ENCODE measurements at regions not wholly inside any gene's neighbourhood (a gene's known extent, or its start where the extent isn't known, plus 50 kb on each side); places are given as distances from the start of the nearest gene placed in this dataset.

- Histone ChIP-seq H3K27me3 (ENCODE audit: control insufficient read depth in 2 of 2, insufficient read depth in 1 of 2, low read length in 1 of 2) (no peaks in the 10 kb centered on the region), H3K4me1 (ENCODE audit: control insufficient read depth in 2 of 2, insufficient read depth in 2 of 2, low read length in 2 of 2) (peaks cover 0 to 5% of the 10 kb centered on the region in 2 donors), H3K27ac (ENCODE audit: low read depth in 1 of 2, low read length in 1 of 2) (no peak overlapping the region), H3K4me3 (ENCODE audit: low read length in 2 of 2) (no peak overlapping the region), H3K36me3 (ENCODE audit: control insufficient read depth in 2 of 2, insufficient read depth in 2 of 2, low read length in 1 of 2) (peaks cover 0 to 3% of the 10 kb centered on the region in 2 donors), H3K9me3 (ENCODE audit: control insufficient read depth in 2 of 2, insufficient read depth in 1 of 2, low read length in 1 of 2) (no peaks in the 10 kb centered on the region)
- no peak for DNase-seq (ENCODE audit: low read depth in 6 of 9, low spot score in 9 of 9)
- WGBS = 98% methylated on average over 6 of the region's 6 CpGs
Observed at GRCh38 chr7:130874071-130874915, 140.3 kb upstream of the KLF14 start.

- DNase-seq (ENCODE audit: low read depth in 6 of 9, low spot score in 9 of 9) = peak in 2 of 9 donors; percentile 29 to 38
- peaks cover 0 to 5% of the 10 kb centered on the region in 2 donors for H3K4me1 ChIP-seq (ENCODE audit: control insufficient read depth in 2 of 2, insufficient read depth in 2 of 2, low read length in 2 of 2)
Observed at GRCh38 chr7:130875265-130875741, 141.3 kb upstream of the KLF14 start.

GRCh38 chr7:130875901-130876300 lies 141.9 kb upstream of the KLF14 start:
- Histone ChIP-seq H3K9me3 (ENCODE audit: control insufficient read depth in 2 of 2, insufficient read depth in 1 of 2, low read length in 1 of 2) (no peaks in the 10 kb centered on the region), H3K4me3 (ENCODE audit: low read length in 2 of 2) (no peak overlapping the region), H3K4me1 (ENCODE audit: control insufficient read depth in 2 of 2, insufficient read depth in 2 of 2, low read length in 2 of 2) (peaks cover 0 to 5% of the 10 kb centered on the region in 2 donors), H3K36me3 (ENCODE audit: control insufficient read depth in 2 of 2, insufficient read depth in 2 of 2, low read length in 1 of 2) (peaks cover 0 to 3% of the 10 kb centered on the region in 2 donors), H3K27ac (ENCODE audit: low read depth in 1 of 2, low read length in 1 of 2) (no peak overlapping the region), H3K27me3 (ENCODE audit: control insufficient read depth in 2 of 2, insufficient read depth in 1 of 2, low read length in 1 of 2) (no peaks in the 10 kb centered on the region)
- WGBS = 98% methylated on average over 5 of the region's 5 CpGs
- no peak for DNase-seq (ENCODE audit: low read depth in 6 of 9, low spot score in 9 of 9)

More at GRCh38 chr7:130875265-130875741, 141.3 kb upstream of the KLF14 start:
- H3K9me3 ChIP-seq (ENCODE audit: control insufficient read depth in 2 of 2, insufficient read depth in 1 of 2, low read length in 1 of 2) = no peaks in the 10 kb centered on the region
- H3K4me3 ChIP-seq (ENCODE audit: low read length in 2 of 2) = no peak overlapping the region
- H3K36me3 ChIP-seq (ENCODE audit: control insufficient read depth in 2 of 2, insufficient read depth in 2 of 2, low read length in 1 of 2) = peaks cover 0 to 3% of the 10 kb centered on the region in 2 donors
- H3K27ac ChIP-seq (ENCODE audit: low read depth in 1 of 2, low read length in 1 of 2) = no peak overlapping the region
- no peaks in the 10 kb centered on the region for H3K27me3 ChIP-seq (ENCODE audit: control insufficient read depth in 2 of 2, insufficient read depth in 1 of 2, low read length in 1 of 2)
- 56% methylated on average over 6 of the region's 6 CpGs for WGBS

- Histone ChIP-seq H3K36me3 (ENCODE audit: control insufficient read depth in 2 of 2, insufficient read depth in 2 of 2, low read length in 1 of 2) (peaks cover 2 to 3% of the 10 kb centered on the region in 2 donors), H3K4me1 (ENCODE audit: control insufficient read depth in 2 of 2, insufficient read depth in 2 of 2, low read length in 2 of 2) (peaks cover 0 to 5% of the 10 kb centered on the region in 2 donors)
- WGBS = 89% methylated on average over 10 of the region's 10 CpGs
Observed at GRCh38 chr7:130877236-130877990, 143.4 kb upstream of the KLF14 start.

GRCh38 chr7:130877991-130878305 lies 143.9 kb upstream of the KLF14 start:
- Histone ChIP-seq H3K27me3 (ENCODE audit: control insufficient read depth in 2 of 2, insufficient read depth in 1 of 2, low read length in 1 of 2) (no peaks in the 10 kb centered on the region), H3K4me3 (ENCODE audit: low read length in 2 of 2) (no peak overlapping the region), H3K27ac (ENCODE audit: low read depth in 1 of 2, low read length in 1 of 2) (no peak overlapping the region), H3K9me3 (ENCODE audit: control insufficient read depth in 2 of 2, insufficient read depth in 1 of 2, low read length in 1 of 2) (no peaks in the 10 kb centered on the region), H3K4me1 (ENCODE audit: control insufficient read depth in 2 of 2, insufficient read depth in 2 of 2, low read length in 2 of 2) (peaks cover 0 to 5% of the 10 kb centered on the region in 2 donors), H3K36me3 (ENCODE audit: control insufficient read depth in 2 of 2, insufficient read depth in 2 of 2, low read length in 1 of 2) (peaks cover 2 to 3% of the 10 kb centered on the region in 2 donors)
- DNase-seq (ENCODE audit: low read depth in 6 of 9, low spot score in 9 of 9) = no peak
- 99% methylated on average over 4 of the region's 4 CpGs for WGBS

More at GRCh38 chr7:130877236-130877990, 143.4 kb upstream of the KLF14 start:
- Histone ChIP-seq H3K27ac (ENCODE audit: low read depth in 1 of 2, low read length in 1 of 2) (no peak overlapping the region), H3K9me3 (ENCODE audit: control insufficient read depth in 2 of 2, insufficient read depth in 1 of 2, low read length in 1 of 2) (no peaks in the 10 kb centered on the region), H3K4me3 (ENCODE audit: low read length in 2 of 2) (no peak overlapping the region), H3K27me3 (ENCODE audit: control insufficient read depth in 2 of 2, insufficient read depth in 1 of 2, low read length in 1 of 2) (no peaks in the 10 kb centered on the region)
- peak in 1 of 9 donors; percentile 36 for DNase-seq (ENCODE audit: low read depth in 6 of 9, low spot score in 9 of 9)

GRCh38 chr7:130878785-130879184 lies 144.8 kb upstream of the KLF14 start:
- no peaks in the 10 kb centered on the region for H3K27me3 ChIP-seq (ENCODE audit: control insufficient read depth in 2 of 2, insufficient read depth in 1 of 2, low read length in 1 of 2)
- no peak overlapping the region for H3K27ac ChIP-seq (ENCODE audit: low read depth in 1 of 2, low read length in 1 of 2)
- peaks cover 0 to 5% of the 10 kb centered on the region in 2 donors for H3K4me1 ChIP-seq (ENCODE audit: control insufficient read depth in 2 of 2, insufficient read depth in 2 of 2, low read length in 2 of 2)
- 95% methylated on average over 2 of the region's 2 CpGs for WGBS
- H3K36me3 ChIP-seq (ENCODE audit: control insufficient read depth in 2 of 2, insufficient read depth in 2 of 2, low read length in 1 of 2) = peaks cover 2 to 3% of the 10 kb centered on the region in 2 donors
- no peak for DNase-seq (ENCODE audit: low read depth in 6 of 9, low spot score in 9 of 9)
- no peak overlapping the region for H3K4me3 ChIP-seq (ENCODE audit: low read length in 2 of 2)
- H3K9me3 ChIP-seq (ENCODE audit: control insufficient read depth in 2 of 2, insufficient read depth in 1 of 2, low read length in 1 of 2) = no peaks in the 10 kb centered on the region

GRCh38 chr7:130879191-130879590 lies 145.2 kb upstream of the KLF14 start:
- H3K4me3 ChIP-seq (ENCODE audit: low read length in 2 of 2) = no peak overlapping the region
- H3K27me3 ChIP-seq (ENCODE audit: control insufficient read depth in 2 of 2, insufficient read depth in 1 of 2, low read length in 1 of 2) = no peaks in the 10 kb centered on the region
- peaks cover 2 to 3% of the 10 kb centered on the region in 2 donors for H3K36me3 ChIP-seq (ENCODE audit: control insufficient read depth in 2 of 2, insufficient read depth in 2 of 2, low read length in 1 of 2)
- DNase-seq (ENCODE audit: low read depth in 6 of 9, low spot score in 9 of 9) = no peak
- H3K27ac ChIP-seq (ENCODE audit: low read depth in 1 of 2, low read length in 1 of 2) = no peak overlapping the region
- WGBS = 98% methylated on average over 2 of the region's 2 CpGs
- no peaks in the 10 kb centered on the region for H3K9me3 ChIP-seq (ENCODE audit: control insufficient read depth in 2 of 2, insufficient read depth in 1 of 2, low read length in 1 of 2)
- H3K4me1 ChIP-seq (ENCODE audit: control insufficient read depth in 2 of 2, insufficient read depth in 2 of 2, low read length in 2 of 2) = peaks cover 0 to 5% of the 10 kb centered on the region in 2 donors

- Histone ChIP-seq H3K27me3 (ENCODE audit: control insufficient read depth in 2 of 2, insufficient read depth in 1 of 2, low read length in 1 of 2) (no peaks in the 10 kb centered on the region), H3K27ac (ENCODE audit: low read depth in 1 of 2, low read length in 1 of 2) (no peak overlapping the region), H3K36me3 (ENCODE audit: control insufficient read depth in 2 of 2, insufficient read depth in 2 of 2, low read length in 1 of 2) (peaks cover 2 to 3% of the 10 kb centered on the region in 2 donors)
Observed at GRCh38 chr7:130880668-130881067, 146.7 kb upstream of the KLF14 start.

More at GRCh38 chr7:130880668-130881067, 146.7 kb upstream of the KLF14 start:
- Histone ChIP-seq H3K4me1 (ENCODE audit: control insufficient read depth in 2 of 2, insufficient read depth in 2 of 2, low read length in 2 of 2) (peaks cover 0 to 5% of the 10 kb centered on the region in 2 donors), H3K9me3 (ENCODE audit: control insufficient read depth in 2 of 2, insufficient read depth in 1 of 2, low read length in 1 of 2) (no peaks in the 10 kb centered on the region), H3K4me3 (ENCODE audit: low read length in 2 of 2) (no peak overlapping the region)
- no peak for DNase-seq (ENCODE audit: low read depth in 6 of 9, low spot score in 9 of 9)
- WGBS = 97% methylated on average over 5 of the region's 5 CpGs
